ENCODE measurements at regions not wholly inside any gene's neighbourhood (a gene's known extent, or its start where the extent isn't known, plus 50 kb on each side); places are given as distances from the start of the nearest gene placed in this dataset.

DNA sequence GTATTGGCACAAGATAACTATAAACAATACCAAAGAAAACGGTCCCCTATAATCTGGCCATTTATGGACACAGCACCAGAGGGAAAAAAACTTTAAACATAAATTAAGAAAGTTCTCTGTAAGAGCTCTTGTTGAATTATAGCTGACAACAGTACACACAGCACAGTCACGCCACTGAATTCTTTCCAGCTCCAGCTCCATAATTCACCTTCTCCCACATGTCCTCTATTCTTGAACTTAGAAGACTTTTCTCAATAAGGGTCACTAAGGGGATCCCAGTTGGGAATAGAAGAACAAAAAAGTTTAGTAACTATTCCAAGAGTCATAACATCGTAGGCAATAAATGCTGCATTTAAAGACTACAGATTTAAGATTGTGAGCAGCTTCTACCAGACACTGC, 124.6 kb upstream of the CYP1B1 start:
- TF ChIP-seq, protein P1, sequence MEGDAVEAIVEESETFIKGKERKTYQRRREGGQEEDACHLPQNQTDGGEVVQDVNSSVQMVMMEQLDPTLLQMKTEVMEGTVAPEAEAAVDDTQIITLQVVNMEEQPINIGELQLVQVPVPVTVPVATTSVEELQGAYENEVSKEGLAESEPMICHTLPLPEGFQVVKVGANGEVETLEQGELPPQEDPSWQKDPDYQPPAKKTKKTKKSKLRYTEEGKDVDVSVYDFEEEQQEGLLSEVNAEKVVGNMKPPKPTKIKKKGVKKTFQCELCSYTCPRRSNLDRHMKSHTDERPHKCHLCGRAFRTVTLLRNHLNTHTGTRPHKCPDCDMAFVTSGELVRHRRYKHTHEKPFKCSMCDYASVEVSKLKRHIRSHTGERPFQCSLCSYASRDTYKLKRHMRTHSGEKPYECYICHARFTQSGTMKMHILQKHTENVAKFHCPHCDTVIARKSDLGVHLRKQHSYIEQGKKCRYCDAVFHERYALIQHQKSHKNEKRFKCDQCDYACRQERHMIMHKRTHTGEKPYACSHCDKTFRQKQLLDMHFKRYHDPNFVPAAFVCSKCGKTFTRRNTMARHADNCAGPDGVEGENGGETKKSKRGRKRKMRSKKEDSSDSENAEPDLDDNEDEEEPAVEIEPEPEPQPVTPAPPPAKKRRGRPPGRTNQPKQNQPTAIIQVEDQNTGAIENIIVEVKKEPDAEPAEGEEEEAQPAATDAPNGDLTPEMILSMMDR (IDR thresholded peaks at IDR 0.05; ENCODE audit: insufficient read depth, low read depth, low read length): no peak
- no peak for TF ChIP-seq EZH2 (IDR thresholded peaks at IDR 0.05; ENCODE audit: insufficient read depth, low read length)
